ENCODE measurements at regions not wholly inside any gene's neighbourhood (a gene's known extent, or its start where the extent isn't known, plus 50 kb on each side); places are given as distances from the start of the nearest gene placed in this dataset.

- TF ChIP-seq CTCF (IDR thresholded peaks at IDR 0.05) (no peak), POLR2A (IDR thresholded peaks at IDR 0.05) (no peak)
Measured at GRCh38 chr2:37764739-37765138, 93.3 kb upstream of the CDC42EP3 start.
